ENCODE measurements at regions not wholly inside any gene's neighbourhood (a gene's known extent, or its start where the extent isn't known, plus 50 kb on each side); places are given as distances from the start of the nearest gene placed in this dataset.

DNA sequence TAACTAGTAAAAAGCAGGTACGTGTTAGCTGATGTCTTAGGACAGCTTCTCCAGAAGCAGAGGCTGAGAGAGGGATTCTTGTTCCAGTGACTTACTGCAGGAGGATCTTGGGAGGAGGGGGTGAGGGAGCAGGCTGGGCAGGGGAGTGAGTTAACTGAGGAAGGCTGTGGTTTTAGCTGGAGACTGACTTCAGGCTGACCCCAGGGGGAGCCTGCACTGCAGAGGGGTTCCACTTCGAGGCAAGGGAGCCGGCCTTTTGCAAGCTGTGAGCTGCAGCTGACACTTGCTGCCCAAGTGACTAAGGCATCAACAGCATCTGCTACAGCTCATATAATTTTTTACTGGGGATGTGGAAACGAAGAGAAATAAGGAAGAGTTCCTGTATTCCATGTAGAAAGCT is 50.4 kb upstream of the SOD1 start:
- TF ChIP-seq, protein P1, sequence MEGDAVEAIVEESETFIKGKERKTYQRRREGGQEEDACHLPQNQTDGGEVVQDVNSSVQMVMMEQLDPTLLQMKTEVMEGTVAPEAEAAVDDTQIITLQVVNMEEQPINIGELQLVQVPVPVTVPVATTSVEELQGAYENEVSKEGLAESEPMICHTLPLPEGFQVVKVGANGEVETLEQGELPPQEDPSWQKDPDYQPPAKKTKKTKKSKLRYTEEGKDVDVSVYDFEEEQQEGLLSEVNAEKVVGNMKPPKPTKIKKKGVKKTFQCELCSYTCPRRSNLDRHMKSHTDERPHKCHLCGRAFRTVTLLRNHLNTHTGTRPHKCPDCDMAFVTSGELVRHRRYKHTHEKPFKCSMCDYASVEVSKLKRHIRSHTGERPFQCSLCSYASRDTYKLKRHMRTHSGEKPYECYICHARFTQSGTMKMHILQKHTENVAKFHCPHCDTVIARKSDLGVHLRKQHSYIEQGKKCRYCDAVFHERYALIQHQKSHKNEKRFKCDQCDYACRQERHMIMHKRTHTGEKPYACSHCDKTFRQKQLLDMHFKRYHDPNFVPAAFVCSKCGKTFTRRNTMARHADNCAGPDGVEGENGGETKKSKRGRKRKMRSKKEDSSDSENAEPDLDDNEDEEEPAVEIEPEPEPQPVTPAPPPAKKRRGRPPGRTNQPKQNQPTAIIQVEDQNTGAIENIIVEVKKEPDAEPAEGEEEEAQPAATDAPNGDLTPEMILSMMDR (IDR thresholded peaks at IDR 0.05), result no peak

DNA sequence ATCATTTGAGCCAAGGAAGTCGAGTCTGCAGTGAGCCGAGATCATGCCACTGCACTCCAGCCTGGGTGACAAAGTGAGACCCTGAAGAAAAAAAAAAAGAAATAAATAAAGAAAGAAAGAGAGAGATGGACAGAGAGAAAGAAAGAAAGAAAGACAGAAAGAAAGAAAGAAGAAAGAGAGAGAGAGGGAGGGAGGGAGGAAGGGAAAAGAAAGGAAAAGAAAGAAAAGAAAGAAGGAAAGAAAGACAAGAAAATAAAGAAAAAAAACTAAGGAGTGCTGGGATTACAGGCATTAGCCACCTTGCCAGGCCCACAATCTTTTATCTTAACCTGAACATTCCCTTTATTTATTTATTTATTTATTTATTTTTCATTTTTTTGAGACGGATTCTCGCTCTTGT is 51.7 kb upstream of the SOD1 start:
- no peaks in the 10 kb centered on the region for H3K4me1 ChIP-seq (ENCODE audit: control insufficient read depth in 1 of 2, insufficient read depth in 1 of 2, low read depth in 1 of 2, low read length in 1 of 2)
- peaks cover 4% of the 10 kb centered on the region for H3K27me3 ChIP-seq
- H3K27ac ChIP-seq, result no peak overlapping the region
- TF ChIP-seq, protein P1 (IDR thresholded peaks at IDR 0.05), result no peak
- no peak overlapping the region for H3K4me3 ChIP-seq (ENCODE audit: low read depth in 1 of 2, low read length in 1 of 2)
- no peaks in the 10 kb centered on the region for H3K36me3 ChIP-seq
- H3K9me3 ChIP-seq, result no peaks in the 10 kb centered on the region

More for the DNA sequence above, 50.4 kb upstream of the SOD1 start:
- no peaks in the 10 kb centered on the region for H3K36me3 ChIP-seq
- H3K9me3 ChIP-seq, result no peaks in the 10 kb centered on the region
- H3K27me3 ChIP-seq, result peaks cover 13% of the 10 kb centered on the region
- no peaks in the 10 kb centered on the region for H3K4me1 ChIP-seq (ENCODE audit: control insufficient read depth in 1 of 2, insufficient read depth in 1 of 2, low read depth in 1 of 2, low read length in 1 of 2)
- H3K27ac ChIP-seq, result no peak overlapping the region
- H3K4me3 ChIP-seq (ENCODE audit: low read depth in 1 of 2, low read length in 1 of 2), result no peak overlapping the region

DNA sequence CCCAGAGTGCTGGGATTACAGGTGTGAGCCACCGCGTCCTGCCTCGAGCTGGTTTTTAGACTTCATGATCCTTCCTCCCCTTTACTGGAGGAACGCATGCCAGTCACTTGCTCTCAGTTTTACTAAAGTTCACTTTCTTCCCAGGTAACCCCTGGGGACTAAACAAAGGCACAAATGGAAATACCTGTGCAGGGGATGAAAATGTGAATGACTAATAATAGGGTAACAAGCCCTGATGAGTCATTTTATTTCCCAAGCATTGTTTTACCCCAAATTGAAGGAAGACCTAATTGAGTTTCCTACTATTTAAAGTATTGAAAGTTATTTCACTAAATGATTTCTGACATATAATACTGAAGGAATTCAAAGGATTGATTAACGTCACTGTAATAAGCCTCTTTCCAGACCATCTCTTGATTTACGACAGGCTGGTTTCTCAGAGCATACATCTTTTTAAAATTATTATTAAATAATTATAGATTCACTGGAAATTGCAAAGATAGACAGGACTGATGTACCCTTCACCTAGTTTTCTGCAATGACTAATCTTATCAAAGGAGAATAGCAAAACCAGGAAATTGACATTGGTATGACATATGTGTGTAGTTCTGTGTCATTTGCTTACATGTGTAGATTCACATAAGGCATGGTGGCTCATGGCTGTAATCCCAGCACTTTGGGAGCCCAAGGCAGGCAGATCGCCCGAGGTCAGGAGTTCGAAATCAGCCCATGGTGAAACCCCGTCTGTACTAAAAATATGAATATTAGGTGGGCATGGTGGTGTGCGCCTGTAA is 53.2 kb upstream of the SOD1 start:
- no peaks in the 10 kb centered on the region for H3K27me3 ChIP-seq
- H3K4me1 ChIP-seq (ENCODE audit: control insufficient read depth in 1 of 2, insufficient read depth in 1 of 2, low read depth in 1 of 2, low read length in 1 of 2), result no peaks in the 10 kb centered on the region
- no peak overlapping the region for H3K4me3 ChIP-seq (ENCODE audit: low read depth in 1 of 2, low read length in 1 of 2)
- H3K27ac ChIP-seq, result no peak overlapping the region
- TF ChIP-seq, protein P1 (IDR thresholded peaks at IDR 0.05), result no peak
- no peaks in the 10 kb centered on the region for H3K9me3 ChIP-seq
- H3K36me3 ChIP-seq, result no peaks in the 10 kb centered on the region

DNA sequence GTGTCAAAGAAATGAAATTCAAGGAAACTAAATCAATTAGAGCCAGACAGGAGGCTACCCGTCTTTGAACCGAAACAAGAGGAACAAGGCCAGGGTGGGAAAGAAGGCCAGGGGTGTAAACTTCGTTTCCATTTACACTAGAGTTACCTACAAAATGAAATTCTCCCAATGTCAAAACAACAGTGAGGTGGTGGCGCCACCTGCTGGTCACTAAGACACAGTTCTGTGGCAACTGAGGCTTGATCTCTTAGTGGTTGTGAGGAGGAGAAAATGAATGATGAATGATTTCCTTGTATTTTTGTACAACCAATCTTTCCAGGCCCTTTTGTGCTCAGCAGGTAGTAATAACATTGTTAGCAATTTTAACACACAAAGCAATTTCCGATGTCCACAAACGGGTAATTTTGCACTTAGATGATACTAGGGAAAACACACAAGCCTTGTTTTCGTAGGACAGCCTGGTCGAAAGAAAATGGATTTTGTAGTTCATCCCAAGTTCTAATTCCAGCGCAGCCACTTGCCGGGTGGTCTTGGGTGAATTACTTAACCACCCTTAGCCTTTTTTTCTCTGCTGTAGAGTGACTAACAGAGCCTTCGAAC is 54.8 kb upstream of the SOD1 start:
- H3K36me3 ChIP-seq, result no peaks in the 10 kb centered on the region
- TF ChIP-seq, protein P1 (IDR thresholded peaks at IDR 0.05), result peak; percentile 66
- no peaks in the 10 kb centered on the region for H3K4me1 ChIP-seq (ENCODE audit: control insufficient read depth in 1 of 2, insufficient read depth in 1 of 2, low read depth in 1 of 2, low read length in 1 of 2)
- H3K27ac ChIP-seq, result no peak overlapping the region
- no peaks in the 10 kb centered on the region for H3K27me3 ChIP-seq
- no peaks in the 10 kb centered on the region for H3K9me3 ChIP-seq
- H3K4me3 ChIP-seq (ENCODE audit: low read depth in 1 of 2, low read length in 1 of 2), result no peak overlapping the region

DNA sequence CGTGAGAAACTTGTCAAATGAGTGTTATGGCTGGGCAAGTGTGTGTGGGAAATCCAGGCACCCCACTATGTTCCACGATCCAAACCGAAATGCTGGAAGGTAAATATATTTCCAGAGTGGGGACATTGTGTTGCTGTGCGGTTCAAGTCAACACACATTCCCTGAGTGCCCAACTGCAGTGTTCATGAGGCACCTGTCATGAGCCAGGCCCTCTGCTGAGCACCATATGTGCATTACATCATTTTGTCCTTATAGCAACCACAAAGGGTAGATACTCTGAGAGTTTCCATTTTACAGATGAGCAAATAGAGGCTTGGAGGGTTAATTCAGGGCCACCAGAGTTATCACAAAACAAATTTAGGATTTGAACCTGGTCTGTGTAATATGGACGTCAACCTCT is 59.9 kb upstream of the SOD1 start:
- Histone ChIP-seq H3K9me3 (no peaks in the 10 kb centered on the region), H3K27me3 (no peaks in the 10 kb centered on the region), H3K4me3 (ENCODE audit: low read depth in 1 of 2, low read length in 1 of 2) (no peak overlapping the region), H3K4me1 (ENCODE audit: control insufficient read depth in 1 of 2, insufficient read depth in 1 of 2, low read depth in 1 of 2, low read length in 1 of 2) (no peaks in the 10 kb centered on the region), H3K27ac (no peak overlapping the region), H3K36me3 (no peaks in the 10 kb centered on the region)
- TF ChIP-seq, protein P1 (IDR thresholded peaks at IDR 0.05), result no peak
